GM12878 (cell line): ENCODE measurements at regions not wholly inside any gene's neighbourhood (a gene's known extent, or its start where the extent isn't known, plus 50 kb on each side); places are given as distances from the start of the nearest gene placed in this dataset.

Source experiments
- ATAC-seq: fragments of 200-7000 bp; cut with Tn5 transposase; 3 replicates; pipeline ENCODE4 v1.9.1; 2020; ENCODE audit warnings: mild to moderate bottlenecking, moderate library complexity
- BruUV-seq: library from RNA; stranded (reverse); fragments of 400-500 nt; replicated peaks from 2 replicates; lab custom pipeline; 2021; lab: Mats Ljungman, UMichigan
- CTCF ChIA-PET: fragments of 300-600 bp; sonication (Branson Sonifier 250); formaldehyde crosslinking; extraction: SDS; loops from one replicate; lab custom pipeline; 2021; ENCODE audit warnings: inconsistent platforms; lab: Yijun Ruan, JAX
- POLR2A ChIA-PET: fragments of 350-600 bp; formaldehyde crosslinking; extraction: SDS; loops from one replicate; lab custom pipeline; 2021; ENCODE audit warnings: inconsistent platforms; lab: Charles Lee
- RAD21 ChIA-PET: fragments of 300-600 bp; sonication (Branson Sonifier 250); formaldehyde crosslinking; loops from one replicate; lab custom pipeline; 2023; ENCODE audit warnings: antibody characterized with exemption; ENCODE audit not compliant: unreplicated experiment; lab: Charles Lee
- SMC1A ChIA-PET: fragments of 300-600 bp; sonication (Branson Sonifier 250); formaldehyde crosslinking; loops from one replicate; lab custom pipeline; 2023; ENCODE audit not compliant: unreplicated experiment, uncharacterized antibody; lab: Charles Lee
- DNase-seq: peaks from one replicate; pipeline ENCODE4 v3.0.0-alpha.2; 2011; ENCODE audit warnings: low read depth, low spot score
- FAIRE-seq: peaks from 3 replicates; lab custom pipeline; 2011; peaks lifted over from hg19 to GRCh38; lab: Jason Lieb, UNC
- H2AFZ ChIP-seq: 2 replicates; pipeline ENCODE4 v1.6.0; 2011; ENCODE audit warnings: low read depth, low read length, control low read depth; ENCODE audit not compliant: control insufficient read depth
- H3K27ac ChIP-seq: 2 replicates; pipeline ENCODE4 v1.5.1; 2011; ENCODE audit warnings: control low read depth; ENCODE audit not compliant: control insufficient read depth, insufficient read depth
- H3K27me3 ChIP-seq, 2 experiments: replicated peaks in 1 of 2; 2 replicates each; pipeline versions ENCODE4 v1.6.0 to v1.6.1; 2011; ENCODE audit warnings: low read length in 1 of 2; ENCODE audit not compliant: control insufficient read depth in 2 of 2, insufficient read depth in 2 of 2
- H3K36me3 ChIP-seq, 2 experiments: 2 replicates each; pipeline ENCODE4 v1.5.1; 2011; ENCODE audit warnings: low read length in 1 of 2; ENCODE audit not compliant: control insufficient read depth in 2 of 2, insufficient read depth in 2 of 2
- H3K4me1 ChIP-seq: 2 replicates; pipeline ENCODE4 v1.6.1; 2011; ENCODE audit warnings: mild to moderate bottlenecking, low read length, moderate library complexity, mixed read lengths; ENCODE audit not compliant: control insufficient read depth, insufficient read depth
- H3K4me2 ChIP-seq: 2 replicates; pipeline ENCODE4 v1.6.0; 2011; ENCODE audit warnings: control low read depth; ENCODE audit not compliant: control insufficient read depth, insufficient read depth
- H3K4me3 ChIP-seq: fragments of 200-600 bp; sonication (generic); 2 replicates; pipeline ENCODE4 v1.5.1; 2016
- H3K79me2 ChIP-seq: 2 replicates; pipeline ENCODE4 v1.6.0; 2011; ENCODE audit warnings: low read length; ENCODE audit not compliant: control insufficient read depth, insufficient read depth
- H3K9ac ChIP-seq: 2 replicates; pipeline ENCODE4 v1.8.0; 2011; ENCODE audit warnings: low read length, control low read depth, mixed read lengths; ENCODE audit not compliant: control insufficient read depth, insufficient read depth
- H3K9me3 ChIP-seq: replicated peaks from 3 replicates; pipeline ENCODE4 v1.5.1; 2011; ENCODE audit warnings: mild to moderate bottlenecking, low read length; ENCODE audit not compliant: control insufficient read depth, insufficient read depth
- H4K20me1 ChIP-seq: 2 replicates; pipeline ENCODE4 v1.6.0; 2011; ENCODE audit not compliant: control insufficient read depth, insufficient read depth
- ESRRA ChIP-seq: IDR thresholded peaks from 2 replicates; pipeline ENCODE4 v1.6.1; 2012; ENCODE audit warnings: mild to moderate bottlenecking, low read length, improper control_type of control experiment
- MLLT1 ChIP-seq: fragments of 450-650 bp; IDR thresholded peaks from 2 replicates; pipeline ENCODE4 v1.6.1; 2016; ENCODE audit warnings: mild to moderate bottlenecking
- MTA3 ChIP-seq: IDR thresholded peaks from 2 replicates; pipeline ENCODE4 v1.6.1; 2012; ENCODE audit warnings: low read length, inconsistent platforms, borderline replicate concordance
- SKIL ChIP-seq: fragments of 450-650 bp; IDR thresholded peaks from 2 replicates; pipeline ENCODE4 v1.6.1; 2017; ENCODE audit warnings: mild to moderate bottlenecking, low read depth, inconsistent platforms; ENCODE audit not compliant: poor library complexity, severe bottlenecking
- WGBS: methylation state at CpG from one replicate; pipeline ENCODE4 v1.1.6; 2016; ENCODE audit warnings: low lambda C conversion rate; ENCODE audit not compliant: insufficient replicate concordance, insufficient coverage; ENCODE audit errors: missing lambda C conversion rate; 5-methylcytosine and 5-hydroxymethylcytosine counted together
- in situ Hi-C: fragments of 300-500 bp; cut with MboI; formaldehyde crosslinking; loops from 9 replicates; pipeline ENCODE4 v1.14.3; 2018; ENCODE audit warnings: mixed read lengths
- intact Hi-C: fragments of 100-400 bp; cut with micrococcal nuclease; formaldehyde crosslinking; loops from one replicate; pipeline ENCODE4 v1.14.2; 2022; ENCODE audit not compliant: unreplicated experiment

GRCh38 chr2:147607379-147607778 lies 237.4 kb upstream of the ACVR2A start:
- H3K4me1 ChIP-seq = no peaks in the 10 kb centered on the region
- H3K9ac ChIP-seq = no peak overlapping the region
- RAD21 ChIA-PET = no interaction called here
- FAIRE-seq (no peak), ATAC-seq (no peak), DNase-seq (no peak)
- CTCF ChIA-PET = no interaction called here
- no peak overlapping the region for H3K4me2 ChIP-seq
- H3K9me3 ChIP-seq = no peaks in the 10 kb centered on the region; the same call in 2 of the 3 replicates
- intact Hi-C loops (no loop called here), in situ Hi-C loops (no loop called here)
- no peaks in the 10 kb centered on the region for H3K27me3 ChIP-seq
- no peak overlapping the region for H3K27ac ChIP-seq
- WGBS = 67% methylated on average over 3 of the region's 3 CpGs
- H3K79me2 ChIP-seq = no peaks in the 10 kb centered on the region
- no peak overlapping the region for H2AFZ ChIP-seq
- POLR2A ChIA-PET = no interaction called here
- no peak overlapping the region for H3K4me3 ChIP-seq
- TF ChIP-seq MLLT1 (no peak), ESRRA (no peak)
- H3K36me3 ChIP-seq = no peaks in the 10 kb centered on the region
- no TSS peak for BruUV-seq
- SMC1A ChIA-PET = no interaction called here
- H4K20me1 ChIP-seq = no peaks in the 10 kb centered on the region

GRCh38 chr2:147603876-147604275 lies 241.0 kb upstream of the ACVR2A start:
- FAIRE-seq (no peak), ATAC-seq (no peak), DNase-seq (no peak)
- RAD21 ChIA-PET = no interaction called here
- intact Hi-C loops = no loop called here
- no peak overlapping the region for H3K4me3 ChIP-seq
- no peak overlapping the region for H3K27ac ChIP-seq
- no peaks in the 10 kb centered on the region for H3K36me3 ChIP-seq
- no peaks in the 10 kb centered on the region; the same call in 2 of the 3 replicates for H3K9me3 ChIP-seq
- POLR2A ChIA-PET = interaction anchor here (0.9 kb wide), 1 partner anchor 25 kb away, joined by 3 read pairs; no protein-coding TSS in a partner anchor
- H3K27me3 ChIP-seq = no peaks in the 10 kb centered on the region
- in situ Hi-C loops = no loop called here
- TF ChIP-seq MTA3 (no peak), SKIL (no peak)
- SMC1A ChIA-PET = interaction anchor here (0.6 to 1.3 kb wide), 2 partner anchors 12 to 15 kb away, joined by 3 to 4 read pairs; no protein-coding TSS in a partner anchor
- H4K20me1 ChIP-seq = no peaks in the 10 kb centered on the region
- no peak overlapping the region for H3K9ac ChIP-seq
- peaks cover 7% of the 10 kb centered on the region; the same call in 1 of the 2 replicates for H3K4me1 ChIP-seq
- CTCF ChIA-PET = no interaction called here
- no TSS peak for BruUV-seq
- H3K79me2 ChIP-seq = no peaks in the 10 kb centered on the region
- no peak overlapping the region for H2AFZ ChIP-seq
- H3K4me2 ChIP-seq = no peak overlapping the region
- 36% methylated on average over 3 of the region's 3 CpGs for WGBS
